Endodermal cell (in vitro differentiated cells): ENCODE measurements at regions not wholly inside any gene's neighbourhood (a gene's known extent, or its start where the extent isn't known, plus 50 kb on each side); places are given as distances from the start of the nearest gene placed in this dataset.

Experiments used
- DNase-seq: peaks from one replicate; pipeline ENCODE4 v3.0.0-alpha.2; 2017
- H3K27ac ChIP-seq: 2 replicates; pipeline ENCODE4 v1.5.1; 2013; ENCODE audit warnings: mild to moderate bottlenecking, low read depth, low read length, moderate library complexity
- H3K27me3 ChIP-seq: 2 replicates; pipeline ENCODE4 v1.6.1; 2013; ENCODE audit warnings: mild to moderate bottlenecking, low read length, moderate library complexity; ENCODE audit not compliant: insufficient read depth, control insufficient read depth, poor library complexity, severe bottlenecking
- H3K36me3 ChIP-seq: 2 replicates; pipeline ENCODE4 v1.7.0; 2013; ENCODE audit warnings: mild to moderate bottlenecking, low read length, moderate library complexity; ENCODE audit not compliant: control insufficient read depth, insufficient read depth
- H3K4me1 ChIP-seq: one replicate; pipeline ENCODE4 v1.7.0; 2013; ENCODE audit warnings: low read length; ENCODE audit not compliant: control insufficient read depth, insufficient read depth
- H3K4me3 ChIP-seq: 2 replicates; pipeline ENCODE4 v1.5.1; 2013; ENCODE audit warnings: mild to moderate bottlenecking, low read length, moderate library complexity
- H3K9ac ChIP-seq: 2 replicates; pipeline ENCODE4 v1.6.1; 2013; ENCODE audit warnings: mild to moderate bottlenecking, low read length, moderate library complexity; ENCODE audit not compliant: poor library complexity, severe bottlenecking; ENCODE audit errors: extremely low read depth
- H3K9me3 ChIP-seq: 2 replicates; pipeline ENCODE4 v1.6.1; 2013; ENCODE audit warnings: mild to moderate bottlenecking, low read length, moderate library complexity; ENCODE audit not compliant: control insufficient read depth
- H3K27ac Mint-ChIP-seq: 2 replicates; pipeline ENCODE4 v1.8.0; 2020; ENCODE audit warnings: mixed read lengths
- H3K27me3 Mint-ChIP-seq: 2 replicates; pipeline ENCODE4 v1.8.0; 2021; ENCODE audit warnings: mild to moderate bottlenecking, mixed read lengths; ENCODE audit not compliant: insufficient read depth
- H3K36me3 Mint-ChIP-seq: 2 replicates; pipeline ENCODE4 v1.8.0; 2020; ENCODE audit warnings: low read depth, mixed read lengths
- H3K4me1 Mint-ChIP-seq: 2 replicates; pipeline ENCODE4 v1.8.0; 2020; ENCODE audit warnings: mixed read lengths
- H3K4me3 Mint-ChIP-seq: 2 replicates; pipeline ENCODE4 v1.8.0; 2020; ENCODE audit warnings: mild to moderate bottlenecking, moderate library complexity, mixed read lengths
- H3K9me3 Mint-ChIP-seq: 2 replicates; pipeline ENCODE4 v1.8.0; 2020; ENCODE audit warnings: mild to moderate bottlenecking, mixed read lengths
- CTCF ChIP-seq: fragments of 200-600 bp; sonication (generic); conservative IDR thresholded peaks from 2 replicates; pipeline ENCODE4 v1.5.0; 2021; ENCODE audit warnings: antibody characterized with exemption, mild to moderate bottlenecking
- WGBS, 2 experiments: methylation state at CpG; one replicate each; pipeline versions ENCODE4 v1.1.5 to v1.1.7; 2013; ENCODE audit warnings: missing lambda C conversion rate in 2 of 2, mixed read lengths in 1 of 2; ENCODE audit not compliant: insufficient coverage in 1 of 2, insufficient read length in 1 of 2; 5-methylcytosine and 5-hydroxymethylcytosine counted together

DNA sequence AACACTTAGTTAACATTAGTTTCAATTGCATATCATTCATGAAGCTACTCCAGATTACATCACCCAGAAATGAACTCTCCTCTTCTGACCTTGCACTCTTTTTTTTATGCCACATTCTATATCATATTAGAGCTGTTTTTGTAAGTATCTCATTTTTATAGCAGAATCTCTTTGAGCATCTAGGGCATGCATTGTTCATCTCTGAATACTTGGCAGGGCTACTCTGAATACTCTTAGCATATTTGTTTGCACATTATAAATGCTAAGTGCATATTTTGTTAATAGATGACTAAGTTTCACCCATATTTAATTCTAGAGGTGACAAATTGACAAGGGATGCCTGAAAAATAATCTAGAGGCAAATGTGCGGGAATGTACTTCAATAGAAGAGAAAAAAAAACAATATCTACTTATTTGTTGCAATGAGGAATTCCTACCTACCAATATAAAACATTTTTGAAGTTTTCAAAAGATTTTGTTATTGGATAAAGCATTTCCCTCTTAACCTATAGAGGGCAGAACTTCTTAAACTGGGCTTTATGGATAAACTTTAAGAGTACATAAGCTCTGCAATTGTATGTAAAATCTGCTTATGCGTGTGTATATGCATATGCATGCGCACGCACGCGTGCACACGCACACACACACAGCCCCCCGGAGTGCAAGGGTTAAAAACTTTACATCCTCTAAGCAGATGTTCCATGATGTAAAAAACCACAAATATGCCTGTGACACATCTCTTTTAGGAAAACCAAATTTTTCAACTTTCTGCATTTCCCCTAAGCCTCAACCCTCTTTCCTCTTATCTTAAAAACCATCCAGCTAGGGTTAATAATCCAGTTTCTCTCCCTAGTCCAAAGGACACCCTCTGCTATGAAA, 73.0 kb upstream of the OXGR1 start:
- H3K4me3 Mint-ChIP-seq, result no peak overlapping the region
- DNase-seq, result no peak
- H3K27ac ChIP-seq, result no peak overlapping the region
- H3K27me3 Mint-ChIP-seq, result peaks cover 11% of the 10 kb centered on the region
- peak; percentile 51 for TF ChIP-seq CTCF
- H3K36me3 Mint-ChIP-seq, result no peaks in the 10 kb centered on the region
- H3K4me1 Mint-ChIP-seq, result peaks cover 7% of the 10 kb centered on the region
- no peak overlapping the region for H3K4me3 ChIP-seq
- WGBS, 2 experiments, result 89 to 97% methylated on average over 7 to 8 of the region's 8 CpGs
- no peaks in the 10 kb centered on the region for H3K36me3 ChIP-seq
- H3K4me1 ChIP-seq, result no peaks in the 10 kb centered on the region
- no peaks in the 10 kb centered on the region for H3K9me3 ChIP-seq
- H3K9me3 Mint-ChIP-seq, result no peaks in the 10 kb centered on the region
- no peak overlapping the region for H3K27ac Mint-ChIP-seq
- H3K27me3 ChIP-seq, result peaks cover 5% of the 10 kb centered on the region
- no peak overlapping the region for H3K9ac ChIP-seq

DNA sequence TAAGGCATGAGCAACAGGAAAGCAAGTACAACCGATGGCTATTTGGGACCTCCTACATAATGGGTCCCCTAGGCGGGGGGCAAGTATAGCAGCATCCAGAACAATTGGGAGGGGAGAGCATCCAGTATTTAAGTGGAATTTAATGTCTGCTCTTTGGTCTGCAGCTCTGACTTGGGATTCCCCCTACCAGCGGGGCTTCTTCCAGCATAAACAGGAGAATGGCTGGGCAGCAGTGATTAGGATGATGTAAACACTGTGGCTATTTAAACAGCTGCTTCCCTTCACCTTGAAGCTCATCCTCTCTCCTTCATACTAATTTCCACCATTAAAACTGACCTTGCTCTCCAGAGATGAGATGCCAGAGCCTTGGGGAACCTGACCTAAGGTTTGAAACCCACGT, 73.9 kb upstream of the OXGR1 start:
- TF ChIP-seq CTCF, result no peak
- H3K27ac Mint-ChIP-seq, result no peak overlapping the region
- WGBS, 2 experiments, result 86 to 87% methylated on average over 3 to 4 of the region's 4 CpGs
- Histone ChIP-seq H3K4me3 (no peak overlapping the region), H3K27me3 (peaks cover 5% of the 10 kb centered on the region), H3K27ac (no peak overlapping the region), H3K9me3 (no peaks in the 10 kb centered on the region), H3K36me3 (no peaks in the 10 kb centered on the region), H3K4me1 (no peaks in the 10 kb centered on the region), H3K9ac (no peak overlapping the region)
- DNase-seq, result no peak
- H3K36me3 Mint-ChIP-seq, result no peaks in the 10 kb centered on the region
- no peak overlapping the region for H3K4me3 Mint-ChIP-seq
- peaks cover 11% of the 10 kb centered on the region for H3K27me3 Mint-ChIP-seq
- peaks cover 7% of the 10 kb centered on the region for H3K4me1 Mint-ChIP-seq
- no peaks in the 10 kb centered on the region for H3K9me3 Mint-ChIP-seq

GRCh38 chr13:97069050-97069815, 75.0 kb upstream of the OXGR1 start:
- no peak for TF ChIP-seq CTCF
- Histone ChIP-seq H3K4me1 (no peaks in the 10 kb centered on the region), H3K36me3 (no peaks in the 10 kb centered on the region), H3K9me3 (peaks cover 5% of the 10 kb centered on the region), H3K9ac (no peak overlapping the region), H3K27me3 (peaks cover 2% of the 10 kb centered on the region), H3K27ac (no peak overlapping the region), H3K4me3 (no peak overlapping the region)
- Mint-ChIP-seq H3K36me3 (no peaks in the 10 kb centered on the region), H3K4me1 (peaks cover 7% of the 10 kb centered on the region), H3K4me3 (no peak overlapping the region), H3K9me3 (peaks cover 2% of the 10 kb centered on the region), H3K27me3 (peaks cover 7% of the 10 kb centered on the region), H3K27ac (no peak overlapping the region)
- 88 to 91% methylated on average over 4 to 8 of the region's 8 CpGs for WGBS, 2 experiments
- no peak for DNase-seq
